OCI-LY1 (cell line): ENCODE measurements at regions not wholly inside any gene's neighbourhood (a gene's known extent, or its start where the extent isn't known, plus 50 kb on each side); places are given as distances from the start of the nearest gene placed in this dataset.

Experiments used
- H2AFZ ChIP-seq: fragments of 200-600 bp; sonication (generic), shearing (Covaris generic); 2 replicates; pipeline ENCODE4 v1.6.0; 2014; ENCODE audit warnings: antibody characterized with exemption, mild to moderate bottlenecking, low read length
- H3F3A ChIP-seq: fragments of 200-600 bp; sonication (generic), shearing (Covaris generic); 2 replicates; pipeline ENCODE4 v1.6.0; 2014; ENCODE audit warnings: mild to moderate bottlenecking, antibody characterized with exemption, low read length, moderate library complexity; ENCODE audit not compliant: insufficient read depth
- H3K27ac ChIP-seq: fragments of 200-600 bp; sonication (generic); 2 replicates; pipeline ENCODE4 v1.5.1; 2014; ENCODE audit warnings: low read length, mixed run types, mild to moderate bottlenecking, low read depth; ENCODE audit not compliant: poor library complexity, severe bottlenecking
- H3K27me3 ChIP-seq: fragments of 200-600 bp; sonication (generic); 2 replicates; pipeline ENCODE4 v1.6.0; 2014; ENCODE audit warnings: antibody characterized with exemption, mild to moderate bottlenecking, low read length, moderate library complexity; ENCODE audit not compliant: insufficient read depth
- H3K36me3 ChIP-seq: fragments of 200-600 bp; sonication (generic); 2 replicates; pipeline ENCODE4 v1.6.1; 2014; ENCODE audit warnings: mild to moderate bottlenecking, antibody characterized with exemption, low read length, moderate library complexity, mixed read lengths; ENCODE audit not compliant: insufficient read depth
- H3K4me1 ChIP-seq: fragments of 200-600 bp; sonication (generic); 2 replicates; pipeline ENCODE4 v1.5.1; 2014; ENCODE audit warnings: mild to moderate bottlenecking, low read length, moderate library complexity; ENCODE audit not compliant: insufficient read depth, severe bottlenecking
- H3K4me2 ChIP-seq: fragments of 200-600 bp; sonication (generic), shearing (Covaris generic); 2 replicates; pipeline ENCODE4 v1.6.1; 2014; ENCODE audit warnings: low read length
- H3K4me3 ChIP-seq: fragments of 200-600 bp; sonication (generic); 2 replicates; pipeline ENCODE4 v1.5.1; 2014; ENCODE audit warnings: low read length, low read depth, mild to moderate bottlenecking, mixed read lengths; ENCODE audit not compliant: poor library complexity, severe bottlenecking
- H3K79me2 ChIP-seq: fragments of 200-600 bp; shearing (Covaris generic); 2 replicates; pipeline ENCODE4 v1.6.1; 2016; ENCODE audit warnings: mixed run types, low read length, mixed read lengths; ENCODE audit not compliant: insufficient read depth
- H3K9ac ChIP-seq: fragments of 200-600 bp; sonication (generic), shearing (Covaris generic); 2 replicates; pipeline ENCODE4 v1.6.1; 2014; ENCODE audit warnings: mild to moderate bottlenecking, low read length, mixed read lengths
- H3K9me2 ChIP-seq: fragments of 200-600 bp; sonication (generic), shearing (Covaris generic); 2 replicates; pipeline ENCODE4 v1.6.1; 2014; ENCODE audit warnings: low read depth, mild to moderate bottlenecking, low read length, mixed read lengths
- H3K9me3 ChIP-seq: fragments of 200-600 bp; shearing (Covaris generic); 2 replicates; pipeline ENCODE4 v1.6.1; 2014; ENCODE audit warnings: low read length, mixed read lengths
- H4K20me1 ChIP-seq: fragments of 200-600 bp; sonication (generic), shearing (Covaris generic); 2 replicates; pipeline ENCODE4 v1.6.0; 2016; ENCODE audit warnings: mild to moderate bottlenecking, low read length; ENCODE audit not compliant: insufficient read depth
- CTCF ChIP-seq: fragments of 200-600 bp; sonication (generic), shearing (Covaris generic); IDR thresholded peaks from 2 replicates; pipeline ENCODE4 v1.5.1; 2017; ENCODE audit warnings: mild to moderate bottlenecking, antibody characterized with exemption, low read length, moderate library complexity, mixed read lengths
- EZH2 ChIP-seq: fragments of 200-600 bp; sonication (generic), shearing (Covaris generic); IDR thresholded peaks from 2 replicates; pipeline ENCODE4 v1.8.0; 2017; ENCODE audit warnings: borderline replicate concordance, mixed run types, mild to moderate bottlenecking, antibody characterized with exemption, low read length, moderate library complexity, mixed read lengths

DNA sequence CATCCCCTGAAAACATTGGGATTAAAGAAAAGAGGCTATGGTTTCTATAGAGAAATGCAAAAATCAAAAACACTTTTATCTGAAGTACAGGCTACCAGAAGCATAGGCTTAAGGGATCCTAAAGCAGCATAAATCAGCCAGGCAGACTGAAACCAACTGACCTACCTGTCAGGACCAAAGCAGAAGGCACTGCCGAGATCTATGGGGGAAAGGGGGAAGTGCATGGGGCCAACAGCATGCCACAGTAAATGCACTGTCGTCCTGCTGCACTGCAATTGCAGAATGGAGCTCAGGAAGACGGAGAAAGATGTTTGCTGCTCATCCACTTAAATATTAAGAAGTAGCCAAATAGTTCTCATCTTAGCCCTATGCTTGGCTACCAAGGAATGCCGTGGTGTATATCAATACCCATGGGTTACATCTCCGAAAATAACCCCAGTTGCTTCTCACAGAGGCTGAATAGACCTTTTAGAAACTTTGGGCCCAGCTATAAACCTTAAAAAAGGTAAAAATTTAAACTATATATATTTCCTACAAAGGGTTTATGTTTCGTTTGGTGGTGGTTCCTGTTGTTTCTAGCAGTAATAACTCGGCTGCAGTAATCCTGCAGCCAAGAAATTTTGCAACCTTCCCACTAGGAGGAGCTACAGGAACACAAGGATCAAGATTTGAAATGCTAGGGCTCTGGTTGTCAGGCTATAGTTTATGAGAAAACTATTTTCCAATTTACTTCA is 312.2 kb upstream of the DIAPH2 start:
- Histone ChIP-seq H3K9me2 (no peaks in the 10 kb centered on the region), H4K20me1 (no peaks in the 10 kb centered on the region), H2AFZ (no peak overlapping the region), H3K36me3 (no peaks in the 10 kb centered on the region), H3K9ac (no peak overlapping the region), H3K27ac (no peak overlapping the region), H3K4me2 (no peak overlapping the region), H3K27me3 (no peaks in the 10 kb centered on the region), H3K4me1 (no peaks in the 10 kb centered on the region), H3K9me3 (no peaks in the 10 kb centered on the region), H3K79me2 (no peaks in the 10 kb centered on the region), H3K4me3 (no peak overlapping the region), H3F3A (no peaks in the 10 kb centered on the region)
- TF ChIP-seq EZH2 = no peak
- peak; percentile 27; the same call in 1 of the 2 replicates for TF ChIP-seq CTCF

- Histone ChIP-seq H4K20me1 (no peaks in the 10 kb centered on the region), H3K4me2 (no peak overlapping the region), H3K9ac (no peak overlapping the region), H3K4me1 (no peaks in the 10 kb centered on the region), H3K9me3 (no peaks in the 10 kb centered on the region), H3K4me3 (no peak overlapping the region), H3K36me3 (no peaks in the 10 kb centered on the region), H3K27ac (no peak overlapping the region), H3K9me2 (no peaks in the 10 kb centered on the region), H3F3A (no peaks in the 10 kb centered on the region), H2AFZ (no peak overlapping the region), H3K79me2 (no peaks in the 10 kb centered on the region), H3K27me3 (no peaks in the 10 kb centered on the region)
- TF ChIP-seq EZH2 (no peak), CTCF (no peak)
These were observed 311.6 kb upstream of the DIAPH2 start for GRCh38 chrX:96373047-96373355.

- H3K9ac ChIP-seq = no peak overlapping the region
- H3F3A ChIP-seq = no peaks in the 10 kb centered on the region
- H3K79me2 ChIP-seq = no peaks in the 10 kb centered on the region
- H3K36me3 ChIP-seq = no peaks in the 10 kb centered on the region
- no peaks in the 10 kb centered on the region for H3K27me3 ChIP-seq
- H3K9me3 ChIP-seq = no peaks in the 10 kb centered on the region
- H4K20me1 ChIP-seq = no peaks in the 10 kb centered on the region
- no peak overlapping the region for H3K4me2 ChIP-seq
- no peaks in the 10 kb centered on the region for H3K9me2 ChIP-seq
- no peak overlapping the region for H3K4me3 ChIP-seq
- no peak overlapping the region for H3K27ac ChIP-seq
- H3K4me1 ChIP-seq = no peaks in the 10 kb centered on the region
- H2AFZ ChIP-seq = no peak overlapping the region
- TF ChIP-seq EZH2 (no peak), CTCF (no peak)
These were observed 308.4 kb upstream of the DIAPH2 start for GRCh38 chrX:96376266-96376665.
